ENCODE measurements at regions not wholly inside any gene's neighbourhood (a gene's known extent, or its start where the extent isn't known, plus 50 kb on each side); places are given as distances from the start of the nearest gene placed in this dataset.

GRCh38 chr16:13517841-13518240 is 402.1 kb upstream of the ERCC4 start:
- TF ChIP-seq ZNF274 (IDR thresholded peaks at IDR 0.05; ENCODE audit: low read depth, low read length), result no peak
- no peak overlapping the region for H3K4me3 ChIP-seq (ENCODE audit: low read length)

DNA sequence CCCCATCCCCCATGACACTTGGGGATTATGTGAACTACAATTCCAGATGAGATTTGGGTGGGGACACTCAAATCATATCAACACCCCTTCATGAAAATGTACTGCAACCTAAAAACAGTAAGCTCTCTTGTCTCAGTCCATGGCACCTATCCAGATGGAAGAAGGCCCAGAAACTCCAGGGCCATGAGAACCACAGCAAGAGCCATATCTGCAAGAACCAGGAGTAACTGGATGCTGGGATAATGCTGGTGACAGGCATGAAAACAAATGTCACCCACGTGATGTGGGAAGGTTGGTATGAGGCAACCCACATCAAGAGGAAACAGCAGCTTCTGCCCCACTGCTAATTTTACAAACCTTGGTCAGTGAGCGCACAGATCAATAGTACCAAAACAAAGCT is 400.1 kb upstream of the ERCC4 start:
- no peak for TF ChIP-seq ZNF274 (IDR thresholded peaks at IDR 0.05; ENCODE audit: low read depth, low read length)
- H3K4me3 ChIP-seq (ENCODE audit: low read length), result no peak overlapping the region

- no peak for TF ChIP-seq ZNF274 (IDR thresholded peaks at IDR 0.05; ENCODE audit: low read depth, low read length)
- no peak overlapping the region for H3K4me3 ChIP-seq (ENCODE audit: low read length)
Observed at GRCh38 chr16:13521356-13521755, 398.6 kb upstream of the ERCC4 start.

- no peak for TF ChIP-seq ZNF274 (IDR thresholded peaks at IDR 0.05; ENCODE audit: low read depth, low read length)
- no peak overlapping the region for H3K4me3 ChIP-seq (ENCODE audit: low read length)
Observed at GRCh38 chr16:13527332-13527731, 392.6 kb upstream of the ERCC4 start.

- TF ChIP-seq ZNF274 (IDR thresholded peaks at IDR 0.05; ENCODE audit: low read depth, low read length), result no peak
Observed at GRCh38 chr16:13528691-13529090, 391.3 kb upstream of the ERCC4 start.

DNA sequence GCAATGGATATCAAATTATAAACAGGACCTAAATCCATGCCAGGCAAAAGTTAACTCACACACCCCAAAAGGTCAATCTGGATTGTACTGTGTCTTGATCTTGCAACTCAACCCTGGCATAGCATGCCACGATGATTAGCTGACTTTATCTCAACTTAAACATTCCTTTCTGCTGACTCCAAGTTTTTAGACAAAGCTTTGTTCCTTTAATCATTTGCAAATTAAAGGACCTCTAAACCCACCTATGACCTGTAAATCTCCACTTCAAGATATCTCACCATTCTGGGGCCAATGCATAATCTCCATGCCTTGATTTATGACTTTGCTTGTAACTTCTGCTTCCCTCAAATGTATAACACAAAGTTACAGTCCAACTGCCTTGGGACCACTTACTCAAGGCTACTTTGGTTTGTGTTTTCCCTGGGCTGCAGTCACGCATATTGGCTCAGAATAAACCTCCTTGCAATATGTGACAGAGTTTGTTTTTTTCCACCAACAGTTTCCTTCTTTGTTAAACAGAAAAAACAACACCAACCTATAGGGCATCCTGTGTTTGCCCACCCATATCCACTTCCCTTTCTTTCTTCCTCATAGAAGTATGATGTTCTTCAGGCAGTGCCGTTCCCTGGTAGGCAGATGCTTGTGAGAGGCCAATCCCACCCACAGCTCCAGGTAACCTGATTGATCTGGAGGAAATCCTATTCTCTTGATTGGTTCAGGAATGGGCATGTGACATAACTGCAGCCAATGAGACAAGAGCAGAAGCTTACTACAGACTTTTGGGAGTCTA is 390.6 kb upstream of the ERCC4 start:
- no peak overlapping the region for H3K4me3 ChIP-seq (ENCODE audit: low read length)
- TF ChIP-seq ZNF274 (IDR thresholded peaks at IDR 0.05; ENCODE audit: low read depth, low read length), result no peak

More at GRCh38 chr16:13528691-13529090, 391.3 kb upstream of the ERCC4 start:
- H3K4me3 ChIP-seq (ENCODE audit: low read length), result no peak overlapping the region

- TF ChIP-seq ZNF274 (IDR thresholded peaks at IDR 0.05; ENCODE audit: low read depth, low read length), result no peak
- no peak overlapping the region for H3K4me3 ChIP-seq (ENCODE audit: low read length)
Observed at GRCh38 chr16:13540771-13541170, 379.2 kb upstream of the ERCC4 start.

GRCh38 chr16:13542284-13542683 is 377.7 kb upstream of the ERCC4 start:
- no peak overlapping the region for H3K4me3 ChIP-seq (ENCODE audit: low read length)
- no peak for TF ChIP-seq ZNF274 (IDR thresholded peaks at IDR 0.05; ENCODE audit: low read depth, low read length)

- TF ChIP-seq ZNF274 (IDR thresholded peaks at IDR 0.05; ENCODE audit: low read depth, low read length), result no peak
- H3K4me3 ChIP-seq (ENCODE audit: low read length), result no peak overlapping the region
Observed at GRCh38 chr16:13543850-13544249, 376.1 kb upstream of the ERCC4 start.

GRCh38 chr16:13545271-13545670 is 374.7 kb upstream of the ERCC4 start:
- no peak for TF ChIP-seq ZNF274 (IDR thresholded peaks at IDR 0.05; ENCODE audit: low read depth, low read length)
- no peak overlapping the region for H3K4me3 ChIP-seq (ENCODE audit: low read length)

DNA sequence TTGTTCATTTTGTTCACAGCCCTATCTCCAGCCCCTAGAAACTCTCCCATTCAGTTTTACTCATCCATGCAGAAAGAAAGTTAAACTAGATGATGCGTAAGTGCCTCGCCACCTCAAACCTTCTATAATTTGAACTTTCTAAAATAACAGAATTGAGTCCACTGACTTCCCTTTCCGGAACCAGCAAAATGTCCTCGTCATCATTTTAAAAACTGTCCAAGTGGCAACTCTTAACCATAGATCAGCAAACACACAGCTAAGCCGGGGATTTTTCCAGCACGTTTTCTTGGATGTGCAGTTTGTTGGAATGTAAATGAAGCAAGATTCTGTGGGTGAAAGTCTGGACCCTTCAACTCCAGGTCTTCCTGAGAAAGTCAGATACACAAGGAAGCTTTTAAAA is 369.7 kb upstream of the ERCC4 start:
- no peak for TF ChIP-seq ZNF274 (IDR thresholded peaks at IDR 0.05; ENCODE audit: low read depth, low read length)
- H3K4me3 ChIP-seq (ENCODE audit: low read length), result no peak overlapping the region

- TF ChIP-seq ZNF274 (IDR thresholded peaks at IDR 0.05; ENCODE audit: low read depth, low read length), result no peak
- H3K4me3 ChIP-seq (ENCODE audit: low read length), result no peak overlapping the region
Observed at GRCh38 chr16:13552062-13552959, 367.6 kb upstream of the ERCC4 start.

DNA sequence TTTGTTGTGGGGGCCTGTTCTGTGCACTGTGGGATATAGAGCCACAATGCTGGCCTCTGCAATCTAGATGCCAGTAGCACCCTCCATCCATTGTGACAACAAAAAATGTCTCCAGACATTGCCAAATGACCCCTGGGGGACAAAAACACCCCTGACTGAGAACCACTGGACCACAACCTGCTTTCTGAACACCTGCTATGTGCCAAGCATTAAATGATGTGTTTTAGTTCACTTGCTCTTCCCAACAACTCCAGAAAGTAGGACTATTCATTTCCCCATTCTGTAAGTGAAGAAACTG is 367.0 kb upstream of the ERCC4 start:
- TF ChIP-seq ZNF274 (IDR thresholded peaks at IDR 0.05; ENCODE audit: low read depth, low read length), result no peak
- no peak overlapping the region for H3K4me3 ChIP-seq (ENCODE audit: low read length)

DNA sequence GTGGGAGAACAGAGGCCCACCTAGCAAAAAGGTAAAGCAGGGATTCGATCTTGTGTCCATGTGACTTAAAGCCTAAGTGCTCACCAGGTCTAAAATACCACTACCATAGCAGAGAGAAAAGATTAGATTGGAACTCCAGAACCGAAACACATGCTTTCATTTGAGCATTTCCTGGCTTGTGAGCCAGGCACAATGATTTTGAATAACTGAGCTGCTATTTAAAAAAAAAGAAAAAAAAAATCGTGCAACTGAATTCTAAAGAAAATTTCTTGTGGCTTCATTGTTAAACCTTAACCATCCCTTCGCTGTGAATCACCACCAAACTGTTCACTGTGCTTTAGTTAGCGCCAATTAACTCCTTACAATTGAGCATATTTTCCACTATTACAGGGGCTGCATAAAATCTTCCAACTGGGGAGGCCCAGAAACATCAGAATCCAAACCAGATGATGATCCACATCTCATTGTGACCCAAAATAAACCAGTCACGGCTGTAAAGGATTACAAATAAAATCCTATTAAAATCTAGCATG is 366.4 kb upstream of the ERCC4 start:
- H3K4me3 ChIP-seq (ENCODE audit: low read length), result no peak overlapping the region
- no peak for TF ChIP-seq ZNF274 (IDR thresholded peaks at IDR 0.05; ENCODE audit: low read depth, low read length)

- H3K4me3 ChIP-seq (ENCODE audit: low read length), result no peak overlapping the region
- no peak for TF ChIP-seq ZNF274 (IDR thresholded peaks at IDR 0.05; ENCODE audit: low read depth, low read length)
Observed at GRCh38 chr16:13554005-13554404, 365.9 kb upstream of the ERCC4 start.
